ENCODE measurements at regions not wholly inside any gene's neighbourhood (a gene's known extent, or its start where the extent isn't known, plus 50 kb on each side); places are given as distances from the start of the nearest gene placed in this dataset.

- H3K4me3 ChIP-seq (IDR thresholded peaks at IDR 0.05; ENCODE audit: insufficient read depth, low read depth, low read length), result no peak overlapping the region
- H3K4me2 ChIP-seq, result no peak overlapping the region
- no peak overlapping the region for H3K27ac ChIP-seq
- H3K27me3 ChIP-seq (ENCODE audit: insufficient read depth, low read depth), result no peaks in the 10 kb centered on the region
- TF ChIP-seq CTCF (conservative IDR thresholded peaks at IDR 0.05; ENCODE audit: low read depth, low read length), result no peak
- no peaks in the 10 kb centered on the region for H3K36me3 ChIP-seq (ENCODE audit: insufficient read depth)
- no peaks in the 10 kb centered on the region for H3K4me1 ChIP-seq (ENCODE audit: low read depth, poor library complexity, severe bottlenecking)
- H4K20me1 ChIP-seq (ENCODE audit: insufficient read depth), result no peaks in the 10 kb centered on the region
- no peaks in the 10 kb centered on the region for H3K79me2 ChIP-seq (ENCODE audit: insufficient read depth, low read depth)
- H3K9ac ChIP-seq, result no peak overlapping the region
- no peak overlapping the region for H2AFZ ChIP-seq (ENCODE audit: low read depth)
Measured at GRCh38 chr10:131009791-131010190, 301.7 kb downstream of the TCERG1L start.

GRCh38 chr10:131010965-131011575 lies 300.5 kb downstream of the TCERG1L start:
- Histone ChIP-seq H3K9ac (no peak overlapping the region), H3K27ac (no peak overlapping the region), H4K20me1 (ENCODE audit: insufficient read depth) (no peaks in the 10 kb centered on the region), H3K36me3 (ENCODE audit: insufficient read depth) (no peaks in the 10 kb centered on the region), H3K27me3 (ENCODE audit: insufficient read depth, low read depth) (no peaks in the 10 kb centered on the region), H3K4me1 (ENCODE audit: low read depth, poor library complexity, severe bottlenecking) (no peaks in the 10 kb centered on the region), H3K79me2 (ENCODE audit: insufficient read depth, low read depth) (no peaks in the 10 kb centered on the region), H3K4me2 (no peak overlapping the region), H2AFZ (ENCODE audit: low read depth) (no peak overlapping the region), H3K4me3 (IDR thresholded peaks at IDR 0.05; ENCODE audit: insufficient read depth, low read depth, low read length) (no peak overlapping the region)
- TF ChIP-seq CTCF (conservative IDR thresholded peaks at IDR 0.05; ENCODE audit: low read depth, low read length), result no peak

GRCh38 chr10:131011936-131012640 lies 299.4 kb downstream of the TCERG1L start:
- H3K27me3 ChIP-seq (ENCODE audit: insufficient read depth, low read depth), result no peaks in the 10 kb centered on the region
- no peak for TF ChIP-seq CTCF (conservative IDR thresholded peaks at IDR 0.05; ENCODE audit: low read depth, low read length)
- no peak overlapping the region for H3K4me3 ChIP-seq (IDR thresholded peaks at IDR 0.05; ENCODE audit: insufficient read depth, low read depth, low read length)
- no peaks in the 10 kb centered on the region for H3K36me3 ChIP-seq (ENCODE audit: insufficient read depth)
- H3K9ac ChIP-seq, result no peak overlapping the region
- H3K79me2 ChIP-seq (ENCODE audit: insufficient read depth, low read depth), result no peaks in the 10 kb centered on the region
- no peak overlapping the region for H3K27ac ChIP-seq
- no peak overlapping the region for H3K4me2 ChIP-seq
- H3K4me1 ChIP-seq (ENCODE audit: low read depth, poor library complexity, severe bottlenecking), result no peaks in the 10 kb centered on the region
- no peak overlapping the region for H2AFZ ChIP-seq (ENCODE audit: low read depth)
- no peaks in the 10 kb centered on the region for H4K20me1 ChIP-seq (ENCODE audit: insufficient read depth)

- Histone ChIP-seq H3K36me3 (ENCODE audit: insufficient read depth) (no peaks in the 10 kb centered on the region), H3K4me1 (ENCODE audit: low read depth, poor library complexity, severe bottlenecking) (no peaks in the 10 kb centered on the region), H2AFZ (ENCODE audit: low read depth) (no peak overlapping the region), H3K27me3 (ENCODE audit: insufficient read depth, low read depth) (no peaks in the 10 kb centered on the region), H3K9ac (no peak overlapping the region), H3K4me2 (no peak overlapping the region), H4K20me1 (ENCODE audit: insufficient read depth) (no peaks in the 10 kb centered on the region), H3K4me3 (IDR thresholded peaks at IDR 0.05; ENCODE audit: insufficient read depth, low read depth, low read length) (no peak overlapping the region), H3K79me2 (ENCODE audit: insufficient read depth, low read depth) (no peaks in the 10 kb centered on the region), H3K27ac (no peak overlapping the region)
- no peak for TF ChIP-seq CTCF (conservative IDR thresholded peaks at IDR 0.05; ENCODE audit: low read depth, low read length)
Measured at GRCh38 chr10:131012641-131012985, 298.9 kb downstream of the TCERG1L start.

All from KMS-11 (cell line).